NCI-H128 (cell line): ENCODE measurements at regions not wholly inside any gene's neighbourhood (a gene's known extent, or its start where the extent isn't known, plus 50 kb on each side); places are given as distances from the start of the nearest gene placed in this dataset.
A peak's percentile ranks its signal among the peaks of the same experiment; 100 is the strongest.

ENCODE experiments used
- DNase-seq: peaks from one replicate; lab custom pipeline; 2025; ENCODE audit not compliant: unreplicated experiment; lab: John Stamatoyannopoulos, UW

- no peak for DNase-seq
Measured at GRCh38 chr20:48286601-48287000, 501.3 kb upstream of the SULF2 start.

- no peak for DNase-seq
Measured at GRCh38 chr20:48285656-48286055, 500.4 kb upstream of the SULF2 start.

GRCh38 chr20:48284837-48285236 is 499.6 kb upstream of the SULF2 start:
- no peak for DNase-seq

GRCh38 chr20:48284315-48284714 is 499.0 kb upstream of the SULF2 start:
- DNase-seq, result no peak

- DNase-seq, result no peak
Measured at GRCh38 chr20:48283470-48284110, 498.3 kb upstream of the SULF2 start.

- DNase-seq, result no peak
Measured at GRCh38 chr20:48282591-48283228, 497.4 kb upstream of the SULF2 start.

GRCh38 chr20:48281501-48281900 is 496.2 kb upstream of the SULF2 start:
- no peak for DNase-seq

GRCh38 chr20:48278961-48279481 is 493.7 kb upstream of the SULF2 start:
- DNase-seq, result no peak

GRCh38 chr20:48277266-48277665 is 492.0 kb upstream of the SULF2 start:
- no peak for DNase-seq

GRCh38 chr20:48276021-48276342 is 490.7 kb upstream of the SULF2 start:
- no peak for DNase-seq

- DNase-seq, result peak; percentile 87
Measured at GRCh38 chr20:48275286-48276020, 490.2 kb upstream of the SULF2 start.

GRCh38 chr20:48273843-48274242 is 488.6 kb upstream of the SULF2 start:
- no peak for DNase-seq

GRCh38 chr20:48270885-48271284 is 485.6 kb upstream of the SULF2 start:
- DNase-seq, result no peak

GRCh38 chr20:48267860-48268633 is 482.8 kb upstream of the SULF2 start:
- no peak for DNase-seq

GRCh38 chr20:48266571-48266970 is 481.3 kb upstream of the SULF2 start:
- no peak for DNase-seq

GRCh38 chr20:48265791-48266190 is 480.5 kb upstream of the SULF2 start:
- no peak for DNase-seq

- no peak for DNase-seq
Measured at GRCh38 chr20:48262955-48263354, 477.7 kb upstream of the SULF2 start.

GRCh38 chr20:48262466-48262865 is 477.2 kb upstream of the SULF2 start:
- no peak for DNase-seq

GRCh38 chr20:48261398-48261910 is 476.2 kb upstream of the SULF2 start:
- no peak for DNase-seq

GRCh38 chr20:48260129-48260756 is 475.0 kb upstream of the SULF2 start:
- no peak for DNase-seq

- no peak for DNase-seq
Measured at GRCh38 chr20:48259456-48259855, 474.2 kb upstream of the SULF2 start.
